ENCODE measurements at regions not wholly inside any gene's neighbourhood (a gene's known extent, or its start where the extent isn't known, plus 50 kb on each side); places are given as distances from the start of the nearest gene placed in this dataset. TPM values are rescaled to one million over a fixed set of nuclear protein-coding genes. Genes with fewer than 3 reads are reported as not detected.

- Histone ChIP-seq H3K27ac (ENCODE audit: low read depth, low read length) (no peak overlapping the region), H3K4me3 (ENCODE audit: low read length in 3 of 3) (no peak overlapping the region), H3K27me3 (ENCODE audit: control insufficient read depth in 3 of 3, insufficient read depth in 3 of 3, low read length in 3 of 3) (no peaks in the 10 kb centered on the region), H3K9me3 (ENCODE audit: control insufficient read depth in 3 of 3, low read length in 3 of 3) (no peaks in the 10 kb centered on the region), H3K4me1 (ENCODE audit: control insufficient read depth in 3 of 3, insufficient read depth in 3 of 3, low read length in 3 of 3) (no peaks in the 10 kb centered on the region), H3K36me3 (ENCODE audit: control insufficient read depth in 3 of 3, insufficient read depth in 3 of 3, low read length in 3 of 3) (no peaks in the 10 kb centered on the region), H3K9ac (ENCODE audit: low read depth in 1 of 3, low read length in 3 of 3) (no peak overlapping the region)
Measured at GRCh38 chrY:12615733-12616446, 85.1 kb upstream of the USP9Y start.

GRCh38 chrY:12621454-12622081 lies 79.5 kb upstream of the USP9Y start:
- H3K9me3 ChIP-seq (ENCODE audit: control insufficient read depth in 3 of 3, low read length in 3 of 3) = no peaks in the 10 kb centered on the region
- peak overlapping the region in 2 of 3 donors; percentile 43 to 52 for H3K4me3 ChIP-seq (ENCODE audit: low read length in 3 of 3)
- no peaks in the 10 kb centered on the region for H3K27me3 ChIP-seq (ENCODE audit: control insufficient read depth in 3 of 3, insufficient read depth in 3 of 3, low read length in 3 of 3)
- H3K27ac ChIP-seq (ENCODE audit: low read depth, low read length) = no peak overlapping the region
- no peak overlapping the region for H3K9ac ChIP-seq (ENCODE audit: low read depth in 1 of 3, low read length in 3 of 3)
- no peaks in the 10 kb centered on the region for H3K4me1 ChIP-seq (ENCODE audit: control insufficient read depth in 3 of 3, insufficient read depth in 3 of 3, low read length in 3 of 3)
- H3K36me3 ChIP-seq (ENCODE audit: control insufficient read depth in 3 of 3, insufficient read depth in 3 of 3, low read length in 3 of 3) = no peaks in the 10 kb centered on the region

DNA sequence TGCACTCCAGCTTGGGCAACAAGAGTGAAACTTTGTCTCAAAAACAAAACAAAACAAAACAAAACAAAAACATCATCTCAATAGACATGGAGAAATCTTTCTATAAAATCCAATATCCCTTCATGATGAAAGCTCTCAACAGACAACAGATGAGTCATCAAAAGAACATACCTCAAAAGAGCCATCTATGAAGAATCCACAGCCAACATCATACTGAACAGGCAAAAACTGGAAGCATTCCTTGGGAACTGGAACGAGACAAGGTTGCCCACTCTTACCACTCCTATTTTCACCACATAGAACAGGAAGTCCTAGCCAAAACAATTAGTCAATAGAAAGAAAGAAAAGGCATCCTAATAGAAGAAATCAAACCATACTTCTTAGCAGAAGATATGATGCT lies 77.8 kb upstream of the USP9Y start:
- Histone ChIP-seq H3K27me3 (ENCODE audit: control insufficient read depth in 3 of 3, insufficient read depth in 3 of 3, low read length in 3 of 3) (no peaks in the 10 kb centered on the region), H3K27ac (ENCODE audit: low read depth, low read length) (no peak overlapping the region), H3K36me3 (ENCODE audit: control insufficient read depth in 3 of 3, insufficient read depth in 3 of 3, low read length in 3 of 3) (no peaks in the 10 kb centered on the region), H3K9ac (ENCODE audit: low read depth in 1 of 3, low read length in 3 of 3) (no peak overlapping the region), H3K9me3 (ENCODE audit: control insufficient read depth in 3 of 3, low read length in 3 of 3) (no peaks in the 10 kb centered on the region), H3K4me1 (ENCODE audit: control insufficient read depth in 3 of 3, insufficient read depth in 3 of 3, low read length in 3 of 3) (no peaks in the 10 kb centered on the region), H3K4me3 (ENCODE audit: low read length in 3 of 3) (no peak overlapping the region)

DNA sequence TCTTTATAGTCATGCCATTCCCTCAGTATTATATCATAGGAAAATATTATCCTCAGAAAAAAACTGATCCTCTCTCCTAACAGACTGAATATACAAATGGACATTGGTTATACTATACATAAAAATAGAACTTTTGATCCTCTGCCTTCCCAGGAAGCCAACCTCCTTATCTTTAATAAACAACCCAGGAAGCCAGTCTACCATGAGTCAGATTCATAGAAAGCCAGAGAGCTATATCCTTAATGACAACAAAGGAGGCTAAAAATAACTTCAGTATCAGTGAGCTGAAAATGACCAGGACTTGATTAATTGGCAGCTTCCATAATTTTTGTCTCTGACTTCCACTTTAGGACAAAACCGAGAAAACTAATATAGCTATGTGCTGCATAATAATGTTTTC lies 58.0 kb upstream of the USP9Y start:
- Histone ChIP-seq H3K9me3 (ENCODE audit: control insufficient read depth in 3 of 3, low read length in 3 of 3) (no peaks in the 10 kb centered on the region), H3K9ac (ENCODE audit: low read depth in 1 of 3, low read length in 3 of 3) (no peak overlapping the region), H3K36me3 (ENCODE audit: control insufficient read depth in 3 of 3, insufficient read depth in 3 of 3, low read length in 3 of 3) (no peaks in the 10 kb centered on the region), H3K27ac (ENCODE audit: low read depth, low read length) (no peak overlapping the region), H3K4me1 (ENCODE audit: control insufficient read depth in 3 of 3, insufficient read depth in 3 of 3, low read length in 3 of 3) (no peaks in the 10 kb centered on the region), H3K27me3 (ENCODE audit: control insufficient read depth in 3 of 3, insufficient read depth in 3 of 3, low read length in 3 of 3) (no peaks in the 10 kb centered on the region), H3K4me3 (ENCODE audit: low read length in 3 of 3) (no peak overlapping the region)

GRCh38 chrY:12643693-12644348 lies 57.2 kb upstream of the USP9Y start:
- Histone ChIP-seq H3K4me3 (ENCODE audit: low read length in 3 of 3) (no peak overlapping the region), H3K4me1 (ENCODE audit: control insufficient read depth in 3 of 3, insufficient read depth in 3 of 3, low read length in 3 of 3) (no peaks in the 10 kb centered on the region), H3K27me3 (ENCODE audit: control insufficient read depth in 3 of 3, insufficient read depth in 3 of 3, low read length in 3 of 3) (no peaks in the 10 kb centered on the region), H3K36me3 (ENCODE audit: control insufficient read depth in 3 of 3, insufficient read depth in 3 of 3, low read length in 3 of 3) (no peaks in the 10 kb centered on the region), H3K9ac (ENCODE audit: low read depth in 1 of 3, low read length in 3 of 3) (no peak overlapping the region), H3K9me3 (ENCODE audit: control insufficient read depth in 3 of 3, low read length in 3 of 3) (no peaks in the 10 kb centered on the region), H3K27ac (ENCODE audit: low read depth, low read length) (no peak overlapping the region)

DNA sequence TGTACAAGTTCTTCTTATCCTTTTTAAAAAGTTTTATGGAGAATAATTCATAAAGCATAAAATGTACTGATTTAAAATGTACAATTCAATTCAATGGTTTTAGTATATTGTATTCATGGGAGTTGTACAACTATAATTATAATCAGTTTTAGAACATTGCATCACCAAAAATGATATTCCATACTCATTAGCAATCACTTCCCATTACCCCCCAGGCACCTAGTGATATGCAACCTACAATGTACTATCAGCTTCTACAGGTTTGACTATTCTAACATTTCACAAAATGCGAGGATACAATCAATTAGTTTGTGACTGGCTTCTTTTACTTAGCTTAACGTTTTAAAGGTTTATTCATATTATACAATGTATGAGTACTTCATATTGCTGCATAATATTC lies 49.9 kb upstream of the USP9Y start:
- no peak overlapping the region for H3K9ac ChIP-seq (ENCODE audit: low read depth in 1 of 3, low read length in 3 of 3)
- no peaks in the 10 kb centered on the region for H3K27me3 ChIP-seq (ENCODE audit: control insufficient read depth in 3 of 3, insufficient read depth in 3 of 3, low read length in 3 of 3)
- H3K36me3 ChIP-seq (ENCODE audit: control insufficient read depth in 3 of 3, insufficient read depth in 3 of 3, low read length in 3 of 3) = no peaks in the 10 kb centered on the region
- no peaks in the 10 kb centered on the region for H3K9me3 ChIP-seq (ENCODE audit: control insufficient read depth in 3 of 3, low read length in 3 of 3)
- no peak overlapping the region for H3K27ac ChIP-seq (ENCODE audit: low read depth, low read length)
- no peaks in the 10 kb centered on the region for H3K4me1 ChIP-seq (ENCODE audit: control insufficient read depth in 3 of 3, insufficient read depth in 3 of 3, low read length in 3 of 3)
- H3K4me3 ChIP-seq (ENCODE audit: low read length in 3 of 3) = no peak overlapping the region

Small RNAs in the stretch of these regions (small RNA-seq; reads per million reads assigned to genes)
- gene RN7SL702P = not detected
